ENCODE measurements at regions not wholly inside any gene's neighbourhood (a gene's known extent, or its start where the extent isn't known, plus 50 kb on each side); places are given as distances from the start of the nearest gene placed in this dataset.

- no peak for DNase-seq (ENCODE audit: low read depth in 2 of 2)
- Histone ChIP-seq H3K27me3 (ENCODE audit: control insufficient read depth, insufficient read depth, low read length) (no peaks in the 10 kb centered on the region), H3K4me3 (replicated peaks in 1 of 4; ENCODE audit: control extremely low read depth in 1 of 4, insufficient read depth in 1 of 4, low read depth in 3 of 4, low read length in 4 of 4) (no peak overlapping the region), H3K4me1 (ENCODE audit: control insufficient read depth, extremely low read depth, insufficient read depth, low read length) (no peaks in the 10 kb centered on the region), H3K27ac (ENCODE audit: insufficient read depth, low read length) (no peak overlapping the region), H4K20me1 (ENCODE audit: control insufficient read depth, extremely low read depth, insufficient read depth, low read length) (no peaks in the 10 kb centered on the region), H3K36me3 (ENCODE audit: control insufficient read depth, insufficient read depth, low read length) (no peaks in the 10 kb centered on the region), H3K9me3 (ENCODE audit: control insufficient read depth, insufficient read depth, low read depth, low read length) (no peaks in the 10 kb centered on the region), H3K4me2 (ENCODE audit: extremely low read depth, insufficient read depth, low read length) (no peak overlapping the region), H3K9ac (ENCODE audit: insufficient read depth, low read length) (no peak overlapping the region), H2AFZ (ENCODE audit: low read length) (no peak overlapping the region), H3K79me2 (ENCODE audit: control insufficient read depth, insufficient read depth, low read length) (no peaks in the 10 kb centered on the region)
- TF ChIP-seq EZH2 (IDR thresholded peaks at IDR 0.05; ENCODE audit: low read length, missing control alignments) (no peak), CTCF (conservative IDR thresholded peaks at IDR 0.05 in 1 of 2, IDR thresholded peaks at IDR 0.05 in 1 of 2; ENCODE audit: low read depth in 1 of 2, low read length in 2 of 2) (no peak)
Observed at GRCh38 chr2:14297340-14297739, 335.2 kb upstream of the LRATD1 start.

- TF ChIP-seq EZH2 (IDR thresholded peaks at IDR 0.05; ENCODE audit: low read length, missing control alignments) (no peak), CTCF (conservative IDR thresholded peaks at IDR 0.05 in 1 of 2, IDR thresholded peaks at IDR 0.05 in 1 of 2; ENCODE audit: low read depth in 1 of 2, low read length in 2 of 2) (no peak)
- H3K79me2 ChIP-seq (ENCODE audit: control insufficient read depth, insufficient read depth, low read length) = no peaks in the 10 kb centered on the region
- no peaks in the 10 kb centered on the region for H3K4me1 ChIP-seq (ENCODE audit: control insufficient read depth, extremely low read depth, insufficient read depth, low read length)
- H3K27ac ChIP-seq (ENCODE audit: insufficient read depth, low read length) = no peak overlapping the region
- H2AFZ ChIP-seq (ENCODE audit: low read length) = no peak overlapping the region
- no peaks in the 10 kb centered on the region for H3K27me3 ChIP-seq (ENCODE audit: control insufficient read depth, insufficient read depth, low read length)
- H3K9me3 ChIP-seq (ENCODE audit: control insufficient read depth, insufficient read depth, low read depth, low read length) = no peaks in the 10 kb centered on the region
- no peak overlapping the region for H3K4me3 ChIP-seq (replicated peaks in 1 of 4; ENCODE audit: control extremely low read depth in 1 of 4, insufficient read depth in 1 of 4, low read depth in 3 of 4, low read length in 4 of 4)
- H3K9ac ChIP-seq (ENCODE audit: insufficient read depth, low read length) = no peak overlapping the region
- no peak for DNase-seq (ENCODE audit: low read depth in 2 of 2)
- no peaks in the 10 kb centered on the region for H3K36me3 ChIP-seq (ENCODE audit: control insufficient read depth, insufficient read depth, low read length)
- H3K4me2 ChIP-seq (ENCODE audit: extremely low read depth, insufficient read depth, low read length) = no peak overlapping the region
- H4K20me1 ChIP-seq (ENCODE audit: control insufficient read depth, extremely low read depth, insufficient read depth, low read length) = no peaks in the 10 kb centered on the region
Observed at GRCh38 chr2:14297906-14298305, 334.6 kb upstream of the LRATD1 start.

DNA sequence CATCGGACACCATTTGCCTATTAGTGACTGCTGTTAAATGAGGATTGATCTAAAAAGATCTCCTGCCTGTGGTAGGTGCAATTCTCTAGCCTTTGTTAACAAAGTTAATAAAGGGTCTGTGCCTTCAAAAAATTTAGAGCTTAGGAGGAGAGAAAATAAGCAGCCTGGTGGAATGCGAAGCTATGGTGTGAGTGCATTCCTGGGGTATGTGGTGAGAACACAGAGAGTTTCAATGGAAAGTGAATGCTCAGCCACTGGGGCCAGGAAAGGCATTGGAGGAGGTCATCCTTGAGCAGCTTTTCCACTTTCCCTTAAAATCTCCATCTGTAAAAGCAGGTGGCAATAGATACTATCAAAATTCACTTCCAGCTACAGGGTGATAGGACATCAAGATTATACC lies 331.2 kb upstream of the LRATD1 start:
- peak in 1 of 2 donors; percentile 4 for DNase-seq (ENCODE audit: low read depth in 2 of 2)
- Histone ChIP-seq H4K20me1 (ENCODE audit: control insufficient read depth, extremely low read depth, insufficient read depth, low read length) (no peaks in the 10 kb centered on the region), H3K79me2 (ENCODE audit: control insufficient read depth, insufficient read depth, low read length) (no peaks in the 10 kb centered on the region), H3K27me3 (ENCODE audit: control insufficient read depth, insufficient read depth, low read length) (no peaks in the 10 kb centered on the region), H2AFZ (ENCODE audit: low read length) (no peak overlapping the region), H3K4me1 (ENCODE audit: control insufficient read depth, extremely low read depth, insufficient read depth, low read length) (no peaks in the 10 kb centered on the region), H3K4me3 (replicated peaks in 1 of 4; ENCODE audit: control extremely low read depth in 1 of 4, insufficient read depth in 1 of 4, low read depth in 3 of 4, low read length in 4 of 4) (no peak overlapping the region), H3K9ac (ENCODE audit: insufficient read depth, low read length) (no peak overlapping the region), H3K27ac (ENCODE audit: insufficient read depth, low read length) (no peak overlapping the region), H3K4me2 (ENCODE audit: extremely low read depth, insufficient read depth, low read length) (no peak overlapping the region), H3K36me3 (ENCODE audit: control insufficient read depth, insufficient read depth, low read length) (no peaks in the 10 kb centered on the region), H3K9me3 (ENCODE audit: control insufficient read depth, insufficient read depth, low read depth, low read length) (no peaks in the 10 kb centered on the region)
- TF ChIP-seq CTCF (conservative IDR thresholded peaks at IDR 0.05 in 1 of 2, IDR thresholded peaks at IDR 0.05 in 1 of 2; ENCODE audit: low read depth in 1 of 2, low read length in 2 of 2) (no peak), EZH2 (IDR thresholded peaks at IDR 0.05; ENCODE audit: low read length, missing control alignments) (no peak)
